Breast epithelium (tissue), 4 donors: ENCODE measurements at regions not wholly inside any gene's neighbourhood (a gene's known extent, or its start where the extent isn't known, plus 50 kb on each side); places are given as distances from the start of the nearest gene placed in this dataset.
"Not testable (repeated sequence)": the region's sequence is repeated elsewhere in the genome, so short reads cannot be mapped to it uniquely, and the experiment has no call there.

Experiments used
- DNase-seq, 2 donors: peaks; one replicate each; pipeline ENCODE4 v3.0.0-alpha.2; 2019; ENCODE audit warnings: low spot score in 2 of 2
- H3K27ac ChIP-seq, 2 donors: fragments of 200-600 bp; sonication (generic) in 1 of 2; one replicate each; pipeline ENCODE4 v1.5.1; 2016 to 2019; ENCODE audit warnings: mild to moderate bottlenecking in 1 of 2
- H3K27me3 ChIP-seq, 2 donors: fragments of 200-600 bp; sonication (generic) in 1 of 2; one replicate each; pipeline versions ENCODE4 v1.5.1 to v1.6.0; 2017 to 2019; ENCODE audit warnings: control low read depth in 1 of 2, mild to moderate bottlenecking in 1 of 2
- H3K36me3 ChIP-seq: fragments of 200-600 bp; one replicate; pipeline ENCODE4 v1.5.1; 2019
- H3K4me1 ChIP-seq, 2 donors: fragments of 200-600 bp; sonication (generic); one replicate each; pipeline ENCODE4 v1.5.1; 2016 to 2019; ENCODE audit warnings: control low read depth in 1 of 2
- H3K4me3 ChIP-seq, 3 donors: fragments of 200-600 bp; sonication (generic); 1 replicate in 2 of 3; 2 replicates in 1 of 3; pipeline ENCODE4 v1.5.1; 2016 to 2019; ENCODE audit warnings: mild to moderate bottlenecking in 3 of 3, moderate library complexity in 2 of 3
- H3K9me3 ChIP-seq, 2 donors: fragments of 200-600 bp; sonication (generic) in 1 of 2; one replicate each; pipeline ENCODE4 v1.5.1; 2016 to 2019; ENCODE audit warnings: control low read depth in 1 of 2
- POLR2A ChIP-seq: fragments of 450-650 bp; IDR thresholded peaks from one replicate; pipeline ENCODE4 v1.6.1; 2016; ENCODE audit warnings: antibody characterized with exemption, mild to moderate bottlenecking, moderate library complexity
- POLR2AphosphoS5 ChIP-seq, 3 donors: sonication (generic); formaldehyde crosslinking; IDR thresholded peaks; one replicate each; pipeline ENCODE4 v1.6.1; 2017; ENCODE audit warnings: antibody characterized with exemption in 3 of 3
- intact Hi-C: fragments of 100-400 bp; cut with DNase I; formaldehyde crosslinking; loops from one replicate; pipeline ENCODE4 v1.15.1; 2023; ENCODE audit warnings: low total_unique reads
- TF ChIP-seq, protein P1 (sequence below), 3 donors: fragments of 450-650 bp; IDR thresholded peaks; one replicate each; pipeline ENCODE4 v1.5.1; 2016 to 2017; ENCODE audit warnings: antibody characterized with exemption in 3 of 3, mild to moderate bottlenecking in 3 of 3, moderate library complexity in 3 of 3

DNA sequence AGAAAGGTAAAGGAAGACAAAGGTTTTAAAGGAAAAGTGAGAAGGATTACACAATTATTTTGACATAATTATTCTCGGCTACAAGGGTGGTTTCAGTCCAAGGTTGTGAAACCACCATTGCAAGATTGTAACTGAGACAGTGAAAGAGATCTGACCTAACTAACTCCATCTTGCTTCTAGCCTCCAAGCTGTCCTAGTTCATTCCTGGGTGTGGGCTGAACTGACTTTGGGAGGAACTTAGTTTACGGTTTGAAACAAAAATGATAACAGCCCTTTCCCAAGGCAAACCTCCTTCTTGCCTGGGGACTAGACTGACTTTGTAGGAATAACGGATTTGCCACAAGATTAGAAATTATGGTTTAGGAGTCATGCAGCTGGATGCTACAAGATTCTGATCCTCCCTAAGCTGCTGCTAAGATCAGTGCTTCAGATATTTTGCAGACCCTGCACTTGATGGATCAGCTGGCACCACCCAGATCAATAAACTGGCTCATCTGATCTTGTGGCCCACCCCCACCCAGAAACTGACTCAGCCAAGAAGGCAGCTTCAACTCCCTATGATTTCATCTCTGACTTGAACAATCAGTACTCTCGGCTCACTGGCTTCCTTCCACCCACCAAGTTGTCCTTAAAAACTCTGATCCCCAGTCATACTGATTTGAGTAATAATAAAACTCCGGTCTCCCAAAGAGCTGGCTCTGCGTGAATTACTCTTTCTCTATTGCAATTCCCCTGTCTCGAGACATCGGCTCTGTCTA lies 57.7 kb upstream of the AADACL2 start:
- intact Hi-C loops = no loop called here
- no peak overlapping the region for H3K27ac ChIP-seq
- H3K36me3 ChIP-seq = no peaks in the 10 kb centered on the region
- H3K9me3 ChIP-seq = no peaks in the 10 kb centered on the region
- DNase-seq = no peak
- no peaks in the 10 kb centered on the region for H3K4me1 ChIP-seq
- H3K27me3 ChIP-seq = no peaks in the 10 kb centered on the region
- H3K4me3 ChIP-seq = no peak overlapping the region
- no peak for TF ChIP-seq POLR2AphosphoS5 (IDR thresholded peaks at IDR 0.05)
- TF ChIP-seq POLR2A = no peak
- TF ChIP-seq, protein P1, sequence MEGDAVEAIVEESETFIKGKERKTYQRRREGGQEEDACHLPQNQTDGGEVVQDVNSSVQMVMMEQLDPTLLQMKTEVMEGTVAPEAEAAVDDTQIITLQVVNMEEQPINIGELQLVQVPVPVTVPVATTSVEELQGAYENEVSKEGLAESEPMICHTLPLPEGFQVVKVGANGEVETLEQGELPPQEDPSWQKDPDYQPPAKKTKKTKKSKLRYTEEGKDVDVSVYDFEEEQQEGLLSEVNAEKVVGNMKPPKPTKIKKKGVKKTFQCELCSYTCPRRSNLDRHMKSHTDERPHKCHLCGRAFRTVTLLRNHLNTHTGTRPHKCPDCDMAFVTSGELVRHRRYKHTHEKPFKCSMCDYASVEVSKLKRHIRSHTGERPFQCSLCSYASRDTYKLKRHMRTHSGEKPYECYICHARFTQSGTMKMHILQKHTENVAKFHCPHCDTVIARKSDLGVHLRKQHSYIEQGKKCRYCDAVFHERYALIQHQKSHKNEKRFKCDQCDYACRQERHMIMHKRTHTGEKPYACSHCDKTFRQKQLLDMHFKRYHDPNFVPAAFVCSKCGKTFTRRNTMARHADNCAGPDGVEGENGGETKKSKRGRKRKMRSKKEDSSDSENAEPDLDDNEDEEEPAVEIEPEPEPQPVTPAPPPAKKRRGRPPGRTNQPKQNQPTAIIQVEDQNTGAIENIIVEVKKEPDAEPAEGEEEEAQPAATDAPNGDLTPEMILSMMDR (IDR thresholded peaks at IDR 0.05) = no peak

DNA sequence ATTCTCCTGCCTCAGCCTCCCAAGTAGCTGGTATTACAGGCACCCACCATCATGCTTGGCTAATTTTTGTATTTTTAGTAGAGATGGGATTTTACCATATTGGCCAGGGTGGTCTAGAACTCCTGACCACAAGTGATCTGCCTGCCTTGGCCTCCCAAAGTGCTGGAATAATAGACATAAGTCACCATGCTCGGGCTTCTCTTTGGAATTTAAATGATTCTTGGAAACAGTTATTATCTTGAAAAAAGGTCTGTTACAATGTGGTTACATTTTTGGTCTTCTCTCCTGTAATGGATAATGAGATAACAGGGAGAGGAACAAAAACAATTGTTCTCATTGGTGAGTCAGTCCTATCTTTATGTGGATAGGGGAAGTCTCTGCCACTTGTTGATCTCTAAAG lies 59.8 kb upstream of the AADACL2 start:
- DNase-seq = no peak
- Histone ChIP-seq H3K4me3 (no peak overlapping the region), H3K36me3 (no peaks in the 10 kb centered on the region), H3K4me1 (no peaks in the 10 kb centered on the region), H3K27ac (no peak overlapping the region), H3K9me3 (no peaks in the 10 kb centered on the region), H3K27me3 (no peaks in the 10 kb centered on the region)
- intact Hi-C loops = no loop called here
- no peak for TF ChIP-seq POLR2A
- TF ChIP-seq, protein P1 (IDR thresholded peaks at IDR 0.05) = no peak

DNA sequence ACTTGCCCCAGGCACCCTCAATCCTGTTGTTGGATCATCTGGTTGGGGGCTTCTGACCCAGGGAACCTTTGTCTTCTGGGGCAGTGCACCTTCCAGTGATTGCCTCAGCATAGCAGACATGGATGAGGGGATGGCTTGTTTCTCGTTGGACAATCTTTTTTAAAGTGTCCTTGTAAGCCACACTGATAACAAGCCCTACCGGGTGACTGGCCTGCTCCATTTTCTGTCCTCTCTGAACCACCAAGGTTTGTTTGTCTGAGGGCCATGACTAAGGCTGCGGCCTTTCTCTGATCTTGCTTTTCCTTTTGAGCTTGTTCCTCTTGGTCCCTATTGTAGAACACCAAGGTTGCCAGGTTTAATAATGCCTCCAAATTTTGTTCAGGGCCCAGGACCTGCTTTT lies 66.0 kb upstream of the AADACL2 start:
- H3K4me3 ChIP-seq, H3K27me3 ChIP-seq, H3K27ac ChIP-seq, H3K9me3 ChIP-seq, DNase-seq, intact Hi-C loops, H3K36me3 ChIP-seq, H3K4me1 ChIP-seq: not testable (repeated sequence)

DNA sequence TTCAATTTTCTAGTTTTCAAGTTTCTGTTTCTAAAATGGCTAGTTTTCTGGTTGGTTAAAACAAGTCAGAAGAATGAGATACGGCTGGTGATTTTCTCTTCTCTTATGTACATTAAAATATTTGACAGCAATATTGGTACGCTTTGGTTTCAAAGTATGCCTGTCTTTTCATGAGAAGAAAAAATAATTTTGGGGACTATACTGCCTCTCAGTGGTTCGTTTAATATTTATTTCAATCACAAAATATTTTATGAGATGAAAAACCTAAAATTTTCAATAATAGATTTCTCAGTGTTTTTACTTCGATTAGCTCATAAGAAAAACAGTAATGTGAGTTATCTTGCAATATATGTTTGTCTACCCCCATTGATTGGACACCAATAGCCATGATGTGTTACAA lies 72.8 kb upstream of the AADACL2 start:
- Histone ChIP-seq H3K9me3 (no peaks in the 10 kb centered on the region), H3K4me1 (no peaks in the 10 kb centered on the region), H3K36me3 (no peaks in the 10 kb centered on the region), H3K27me3 (no peaks in the 10 kb centered on the region), H3K4me3 (no peak overlapping the region), H3K27ac (no peak overlapping the region)
- intact Hi-C loops = no loop called here
- DNase-seq = no peak
- no peak for TF ChIP-seq POLR2AphosphoS5 (IDR thresholded peaks at IDR 0.05)
- TF ChIP-seq, protein P1 (IDR thresholded peaks at IDR 0.05) = peak in 2 of 3 donors; percentile 13 to 27
- TF ChIP-seq POLR2A = no peak

DNA sequence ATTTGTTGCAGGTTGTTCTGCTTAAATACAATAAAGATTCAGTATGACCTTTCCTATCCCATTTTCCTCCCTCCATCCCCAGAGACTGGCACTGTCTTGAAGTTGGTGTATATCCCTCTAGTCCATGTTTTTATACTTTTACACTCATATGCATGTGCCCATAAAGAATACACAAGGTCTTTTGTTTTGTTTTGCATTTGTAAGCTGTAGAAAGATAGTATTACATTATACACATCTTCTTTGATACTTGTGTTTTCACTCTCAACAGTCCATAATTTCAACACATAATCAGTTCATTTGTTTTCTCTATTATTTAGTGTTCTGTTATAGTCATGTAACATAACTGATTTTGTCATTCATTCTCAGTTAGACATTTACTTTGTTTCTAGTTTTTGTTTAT lies 88.7 kb upstream of the AADACL2 start:
- Histone ChIP-seq H3K9me3 (no peaks in the 10 kb centered on the region), H3K27ac (no peak overlapping the region), H3K27me3 (no peaks in the 10 kb centered on the region), H3K4me1 (no peaks in the 10 kb centered on the region), H3K36me3 (no peaks in the 10 kb centered on the region), H3K4me3 (no peak overlapping the region)
- TF ChIP-seq, protein P1 (IDR thresholded peaks at IDR 0.05) = no peak
- TF ChIP-seq POLR2A (no peak), POLR2AphosphoS5 (IDR thresholded peaks at IDR 0.05) (no peak)
- intact Hi-C loops = no loop called here
- no peak for DNase-seq
